ENCODE measurements at regions not wholly inside any gene's neighbourhood (a gene's known extent, or its start where the extent isn't known, plus 50 kb on each side); places are given as distances from the start of the nearest gene placed in this dataset.

DNA sequence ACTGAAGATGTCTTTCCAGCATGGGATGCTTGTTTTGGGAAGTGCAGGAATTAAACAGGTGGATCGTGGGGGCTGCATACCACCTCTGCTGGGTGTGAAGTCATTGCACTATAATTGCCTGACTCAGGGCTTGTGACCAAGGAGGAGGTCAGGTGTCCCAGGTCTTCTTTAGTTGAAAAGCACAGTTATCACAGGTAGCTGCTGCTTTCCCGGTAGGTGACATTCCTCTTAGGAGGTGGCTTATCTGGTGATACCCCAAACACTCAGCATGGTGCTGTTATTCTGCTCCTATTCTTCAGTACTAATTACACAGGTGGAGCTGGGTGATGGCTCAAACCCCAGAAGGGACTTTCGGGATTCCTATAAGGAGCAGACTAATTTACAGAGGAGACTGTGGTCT lies 320.3 kb upstream of the PLXNA2 start:
- FAIRE-seq: no peak
- TF ChIP-seq POU2F2 (IDR thresholded peaks at IDR 0.05; ENCODE audit: low read depth, low read length): no peak
- TF ChIP-seq POLR2A (IDR thresholded peaks at IDR 0.05; ENCODE audit: low read depth, low read length): no peak
- TF ChIP-seq TAF1 (IDR thresholded peaks at IDR 0.05; ENCODE audit: low read depth, low read length): no peak
- no peak for TF ChIP-seq POLR2AphosphoS5 (IDR thresholded peaks at IDR 0.05; ENCODE audit: low read depth, low read length)
- no peak for TF ChIP-seq PAX5 (IDR thresholded peaks at IDR 0.05; ENCODE audit: insufficient read depth, low read length, severe bottlenecking)
- no peak for TF ChIP-seq SPI1 (IDR thresholded peaks at IDR 0.05; ENCODE audit: low read depth, low read length)

DNA sequence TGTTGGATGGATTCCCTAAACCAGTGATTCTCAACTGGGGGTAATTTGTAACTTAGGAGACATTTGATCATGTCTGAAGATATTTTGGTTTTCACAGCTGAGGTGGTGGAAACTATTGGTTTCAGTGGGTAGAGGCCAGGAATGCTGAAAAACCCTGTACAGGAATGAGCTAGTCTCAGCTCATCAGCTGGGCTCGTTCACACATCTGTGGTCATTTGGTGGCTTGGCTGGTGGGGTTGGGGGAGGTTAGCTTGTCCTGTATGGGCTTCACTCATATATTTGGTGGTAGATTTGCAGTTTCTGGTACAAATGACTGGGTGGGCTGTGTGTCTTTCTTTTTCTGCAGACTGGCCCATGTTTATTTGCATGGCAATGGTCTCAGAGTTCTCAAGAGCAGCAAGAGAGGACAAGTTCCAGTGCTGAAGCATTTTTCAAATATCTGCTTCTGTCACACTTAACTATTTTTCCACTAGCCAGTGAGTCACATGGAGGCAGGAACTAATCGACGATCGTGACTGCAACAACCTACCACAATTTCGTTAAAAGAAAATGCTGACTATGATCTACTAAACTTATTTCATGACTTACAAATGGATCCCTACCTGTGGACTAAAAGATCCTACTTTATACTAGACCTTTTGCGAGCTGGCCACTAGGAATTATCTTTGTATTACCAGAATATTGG lies 321.7 kb upstream of the PLXNA2 start:
- no peak for TF ChIP-seq SPI1 (IDR thresholded peaks at IDR 0.05; ENCODE audit: low read depth, low read length)
- TF ChIP-seq PAX5 (IDR thresholded peaks at IDR 0.05; ENCODE audit: insufficient read depth, low read length, severe bottlenecking): no peak
- TF ChIP-seq POU2F2 (IDR thresholded peaks at IDR 0.05; ENCODE audit: low read depth, low read length): no peak
- TF ChIP-seq TAF1 (IDR thresholded peaks at IDR 0.05; ENCODE audit: low read depth, low read length): no peak
- no peak for TF ChIP-seq POLR2A (IDR thresholded peaks at IDR 0.05; ENCODE audit: low read depth, low read length)
- TF ChIP-seq POLR2AphosphoS5 (IDR thresholded peaks at IDR 0.05; ENCODE audit: low read depth, low read length): no peak
- no peak for FAIRE-seq
- DNase-seq (ENCODE audit: insufficient read length, low spot score): no peak

More for the DNA sequence above, 320.3 kb upstream of the PLXNA2 start:
- no peak for DNase-seq (ENCODE audit: insufficient read length, low spot score)

DNA sequence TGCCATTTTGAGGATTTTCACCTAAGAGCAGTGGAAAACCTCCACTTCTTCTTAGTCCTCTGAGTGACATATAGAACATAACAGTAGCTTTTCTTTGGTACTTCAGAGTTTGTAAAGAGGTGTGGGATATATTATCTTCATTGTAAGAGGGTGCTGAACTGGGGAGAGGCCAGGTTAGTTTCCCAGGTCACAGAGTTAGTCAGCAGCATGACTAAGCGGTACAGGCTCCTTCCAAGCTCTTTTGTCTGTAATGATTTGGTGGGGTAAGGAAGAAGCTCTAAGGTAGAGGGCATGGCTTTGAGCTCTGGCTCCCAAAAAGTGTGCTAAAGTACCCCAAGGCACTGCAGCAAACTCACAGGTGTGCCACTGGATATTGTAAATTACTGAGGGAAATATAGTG lies 325.0 kb upstream of the PLXNA2 start:
- DNase-seq (ENCODE audit: insufficient read length, low spot score): no peak
- TF ChIP-seq SPI1 (IDR thresholded peaks at IDR 0.05; ENCODE audit: low read depth, low read length) (no peak), PAX5 (IDR thresholded peaks at IDR 0.05; ENCODE audit: insufficient read depth, low read length, severe bottlenecking) (no peak), TAF1 (IDR thresholded peaks at IDR 0.05; ENCODE audit: low read depth, low read length) (no peak), POLR2A (IDR thresholded peaks at IDR 0.05; ENCODE audit: low read depth, low read length) (no peak), POU2F2 (IDR thresholded peaks at IDR 0.05; ENCODE audit: low read depth, low read length) (no peak), POLR2AphosphoS5 (IDR thresholded peaks at IDR 0.05; ENCODE audit: low read depth, low read length) (no peak)
- no peak for FAIRE-seq

DNA sequence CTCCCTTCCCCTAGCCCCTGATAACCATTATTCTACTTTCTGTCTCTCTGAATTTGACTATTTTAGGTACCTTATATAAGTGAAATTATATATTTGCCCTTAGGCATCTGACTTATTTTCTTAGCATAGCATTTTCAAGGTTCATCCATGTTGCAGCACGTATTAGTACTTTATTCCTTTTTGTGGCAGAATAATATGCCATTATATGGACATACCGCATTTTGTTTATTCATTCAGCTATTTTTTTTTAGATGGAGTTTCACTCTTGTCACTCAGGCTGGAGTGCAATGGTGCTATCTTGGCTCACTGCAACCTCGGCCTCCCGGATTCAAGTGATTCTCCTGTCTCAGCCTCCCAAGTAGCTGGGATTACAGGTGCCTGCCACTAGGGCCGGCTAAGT lies 326.2 kb upstream of the PLXNA2 start:
- no peak for FAIRE-seq
- no peak for DNase-seq (ENCODE audit: insufficient read length, low spot score)
- TF ChIP-seq POU2F2 (IDR thresholded peaks at IDR 0.05; ENCODE audit: low read depth, low read length) (no peak), POLR2AphosphoS5 (IDR thresholded peaks at IDR 0.05; ENCODE audit: low read depth, low read length) (no peak), SPI1 (IDR thresholded peaks at IDR 0.05; ENCODE audit: low read depth, low read length) (no peak), PAX5 (IDR thresholded peaks at IDR 0.05; ENCODE audit: insufficient read depth, low read length, severe bottlenecking) (no peak), TAF1 (IDR thresholded peaks at IDR 0.05; ENCODE audit: low read depth, low read length) (no peak), POLR2A (IDR thresholded peaks at IDR 0.05; ENCODE audit: low read depth, low read length) (no peak)

DNA sequence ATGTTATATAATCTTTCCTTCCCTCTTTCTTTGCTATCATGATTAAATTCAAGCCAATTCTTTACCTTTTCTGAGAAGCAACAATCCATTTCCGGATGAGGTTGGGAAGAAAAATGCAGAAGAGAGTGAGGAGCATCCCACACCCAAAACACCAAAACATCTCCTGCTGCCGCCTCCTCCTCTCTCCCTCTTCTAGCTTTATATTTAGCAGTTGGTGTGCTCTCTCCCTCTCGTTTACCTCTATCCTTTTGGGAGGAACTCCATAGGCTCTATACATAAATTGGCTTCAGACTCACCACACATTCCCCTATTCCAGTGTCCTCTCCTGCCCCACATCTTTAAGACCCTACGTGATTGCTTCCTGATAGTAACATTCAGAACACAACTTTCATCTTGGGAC lies 332.2 kb upstream of the PLXNA2 start:
- no peak for DNase-seq (ENCODE audit: insufficient read length, low spot score)
- FAIRE-seq: no peak
- TF ChIP-seq TAF1 (IDR thresholded peaks at IDR 0.05; ENCODE audit: low read depth, low read length) (no peak), POLR2AphosphoS5 (IDR thresholded peaks at IDR 0.05; ENCODE audit: low read depth, low read length) (no peak), SPI1 (IDR thresholded peaks at IDR 0.05; ENCODE audit: low read depth, low read length) (no peak), POU2F2 (IDR thresholded peaks at IDR 0.05; ENCODE audit: low read depth, low read length) (no peak), POLR2A (IDR thresholded peaks at IDR 0.05; ENCODE audit: low read depth, low read length) (no peak), PAX5 (IDR thresholded peaks at IDR 0.05; ENCODE audit: insufficient read depth, low read length, severe bottlenecking) (no peak)

DNA sequence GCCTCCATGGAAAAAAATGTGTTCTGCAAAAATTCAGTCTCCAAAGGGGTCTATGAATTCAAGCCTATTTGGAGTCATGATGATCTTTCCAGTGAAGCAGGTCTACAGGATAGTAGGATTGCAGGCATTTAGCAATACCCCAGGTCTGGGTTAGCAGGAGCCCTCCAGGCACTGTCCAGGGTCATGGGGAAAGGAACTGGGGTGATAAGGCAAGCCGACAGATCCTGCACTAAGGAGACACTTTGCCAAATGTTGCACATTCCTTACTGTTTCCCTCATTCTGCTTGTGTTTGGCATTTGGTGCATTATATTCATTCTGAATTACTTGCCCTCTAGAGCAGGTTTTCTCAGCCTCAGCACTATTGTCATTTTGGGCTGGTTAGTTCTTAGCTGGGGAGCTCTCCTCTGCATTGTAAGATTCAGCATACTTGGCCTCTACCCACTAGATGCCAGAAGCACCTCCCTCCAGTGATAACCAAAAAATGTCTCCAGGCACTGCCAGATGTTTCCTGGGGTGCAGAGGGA lies 333.3 kb upstream of the PLXNA2 start:
- no peak for FAIRE-seq
- TF ChIP-seq PAX5 (IDR thresholded peaks at IDR 0.05; ENCODE audit: insufficient read depth, low read length, severe bottlenecking) (no peak), POLR2AphosphoS5 (IDR thresholded peaks at IDR 0.05; ENCODE audit: low read depth, low read length) (no peak), POU2F2 (IDR thresholded peaks at IDR 0.05; ENCODE audit: low read depth, low read length) (no peak), SPI1 (IDR thresholded peaks at IDR 0.05; ENCODE audit: low read depth, low read length) (no peak), TAF1 (IDR thresholded peaks at IDR 0.05; ENCODE audit: low read depth, low read length) (no peak), POLR2A (IDR thresholded peaks at IDR 0.05; ENCODE audit: low read depth, low read length) (no peak)
- DNase-seq (ENCODE audit: insufficient read length, low spot score): no peak

DNA sequence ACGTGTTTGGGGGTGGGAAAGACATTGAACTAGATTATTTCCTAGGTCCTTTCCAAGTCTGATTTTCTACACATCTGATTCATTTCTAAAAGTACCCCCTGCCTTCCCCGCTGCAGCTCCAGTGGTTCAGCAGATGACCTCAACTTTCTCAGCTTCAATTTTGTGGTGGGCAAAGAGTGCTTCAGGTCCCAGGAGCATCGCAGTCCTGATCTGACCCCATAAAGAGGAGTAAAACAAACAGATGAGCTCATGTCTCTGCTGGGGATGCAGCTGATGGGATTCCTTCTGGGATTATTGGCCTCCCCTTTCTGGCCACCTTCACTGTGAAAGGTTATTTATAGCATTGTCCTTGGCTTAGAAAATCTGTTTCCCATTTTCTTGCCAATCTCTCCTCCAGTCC lies 337.0 kb upstream of the PLXNA2 start:
- FAIRE-seq (no peak), DNase-seq (ENCODE audit: insufficient read length, low spot score) (no peak)
- TF ChIP-seq POU2F2 (IDR thresholded peaks at IDR 0.05; ENCODE audit: low read depth, low read length) (no peak), TAF1 (IDR thresholded peaks at IDR 0.05; ENCODE audit: low read depth, low read length) (no peak), PAX5 (IDR thresholded peaks at IDR 0.05; ENCODE audit: insufficient read depth, low read length, severe bottlenecking) (no peak), POLR2A (IDR thresholded peaks at IDR 0.05; ENCODE audit: low read depth, low read length) (no peak), SPI1 (IDR thresholded peaks at IDR 0.05; ENCODE audit: low read depth, low read length) (no peak), POLR2AphosphoS5 (IDR thresholded peaks at IDR 0.05; ENCODE audit: low read depth, low read length) (no peak)

DNA sequence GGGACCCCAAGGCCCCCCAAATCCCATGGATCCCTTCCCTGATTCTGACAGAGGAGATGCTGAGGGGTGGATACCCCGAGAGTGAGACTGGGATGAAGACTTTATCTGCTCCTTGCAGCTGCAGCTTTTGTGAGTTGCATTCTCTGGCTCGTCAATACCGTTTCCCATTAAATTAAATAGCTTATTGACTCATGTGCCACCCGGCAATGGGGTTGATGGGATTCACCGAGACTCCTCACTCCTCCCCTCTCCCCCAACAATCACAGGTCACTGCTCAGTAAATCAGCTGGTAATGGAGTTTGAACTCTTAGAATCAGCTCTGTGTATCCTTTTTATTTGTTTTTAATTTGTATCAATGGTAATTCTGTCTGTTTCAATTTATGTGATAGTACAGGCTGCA lies 337.5 kb upstream of the PLXNA2 start:
- DNase-seq (ENCODE audit: insufficient read length, low spot score) (no peak), FAIRE-seq (no peak)
- TF ChIP-seq POU2F2 (IDR thresholded peaks at IDR 0.05; ENCODE audit: low read depth, low read length): no peak
- no peak for TF ChIP-seq TAF1 (IDR thresholded peaks at IDR 0.05; ENCODE audit: low read depth, low read length)
- TF ChIP-seq SPI1 (IDR thresholded peaks at IDR 0.05; ENCODE audit: low read depth, low read length): no peak
- no peak for TF ChIP-seq POLR2AphosphoS5 (IDR thresholded peaks at IDR 0.05; ENCODE audit: low read depth, low read length)
- TF ChIP-seq POLR2A (IDR thresholded peaks at IDR 0.05; ENCODE audit: low read depth, low read length): no peak
- TF ChIP-seq PAX5 (IDR thresholded peaks at IDR 0.05; ENCODE audit: insufficient read depth, low read length, severe bottlenecking): no peak

DNA sequence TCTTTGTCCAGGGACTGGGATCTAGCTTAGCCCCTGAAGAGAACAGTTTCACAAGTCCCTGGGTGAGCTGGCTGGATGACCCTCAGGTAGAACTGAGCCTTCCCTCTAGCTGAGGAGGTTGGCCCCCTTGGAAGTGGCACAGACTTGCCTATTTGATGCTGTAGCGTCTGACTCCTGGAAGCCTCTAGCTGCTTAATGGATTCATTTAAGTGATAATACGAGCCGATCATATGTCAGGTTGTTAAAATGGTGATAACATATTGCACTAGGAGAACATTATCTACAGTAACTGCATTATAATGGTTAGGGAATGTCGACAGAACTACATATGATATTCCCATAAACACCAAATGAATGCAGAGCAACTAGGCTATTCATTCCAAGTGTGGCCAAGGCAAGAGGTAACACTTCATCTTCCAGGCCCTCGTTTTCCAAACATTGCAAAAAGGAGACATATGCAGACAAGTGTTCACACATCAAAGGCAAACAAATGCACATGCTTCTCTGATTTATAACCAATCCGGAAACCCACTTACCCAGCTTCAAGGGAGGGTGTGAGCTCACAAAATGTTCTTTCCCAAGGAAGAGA lies 340.1 kb upstream of the PLXNA2 start:
- no peak for TF ChIP-seq TAF1 (IDR thresholded peaks at IDR 0.05; ENCODE audit: low read depth, low read length)
- no peak for TF ChIP-seq SPI1 (IDR thresholded peaks at IDR 0.05; ENCODE audit: low read depth, low read length)
- no peak for TF ChIP-seq POLR2A (IDR thresholded peaks at IDR 0.05; ENCODE audit: low read depth, low read length)
- no peak for DNase-seq (ENCODE audit: insufficient read length, low spot score)
- FAIRE-seq: no peak

Measured in GM12891 (cell line).